HG03565 (cell line): ENCODE measurements at regions not wholly inside any gene's neighbourhood (a gene's known extent, or its start where the extent isn't known, plus 50 kb on each side); places are given as distances from the start of the nearest gene placed in this dataset.

Source experiments
- ATAC-seq: cut with Tn5 transposase; IDR thresholded peaks from one replicate; pipeline ENCODE4 v1.9.1; 2021; ENCODE audit warnings: mild to moderate bottlenecking, moderate library complexity; ENCODE audit not compliant: unreplicated experiment

GRCh38 chr1:229950908-229951307 lies 116.1 kb upstream of the GALNT2 start:
- ATAC-seq: no peak

GRCh38 chr1:229951856-229952534 lies 115.0 kb upstream of the GALNT2 start:
- no peak for ATAC-seq

DNA sequence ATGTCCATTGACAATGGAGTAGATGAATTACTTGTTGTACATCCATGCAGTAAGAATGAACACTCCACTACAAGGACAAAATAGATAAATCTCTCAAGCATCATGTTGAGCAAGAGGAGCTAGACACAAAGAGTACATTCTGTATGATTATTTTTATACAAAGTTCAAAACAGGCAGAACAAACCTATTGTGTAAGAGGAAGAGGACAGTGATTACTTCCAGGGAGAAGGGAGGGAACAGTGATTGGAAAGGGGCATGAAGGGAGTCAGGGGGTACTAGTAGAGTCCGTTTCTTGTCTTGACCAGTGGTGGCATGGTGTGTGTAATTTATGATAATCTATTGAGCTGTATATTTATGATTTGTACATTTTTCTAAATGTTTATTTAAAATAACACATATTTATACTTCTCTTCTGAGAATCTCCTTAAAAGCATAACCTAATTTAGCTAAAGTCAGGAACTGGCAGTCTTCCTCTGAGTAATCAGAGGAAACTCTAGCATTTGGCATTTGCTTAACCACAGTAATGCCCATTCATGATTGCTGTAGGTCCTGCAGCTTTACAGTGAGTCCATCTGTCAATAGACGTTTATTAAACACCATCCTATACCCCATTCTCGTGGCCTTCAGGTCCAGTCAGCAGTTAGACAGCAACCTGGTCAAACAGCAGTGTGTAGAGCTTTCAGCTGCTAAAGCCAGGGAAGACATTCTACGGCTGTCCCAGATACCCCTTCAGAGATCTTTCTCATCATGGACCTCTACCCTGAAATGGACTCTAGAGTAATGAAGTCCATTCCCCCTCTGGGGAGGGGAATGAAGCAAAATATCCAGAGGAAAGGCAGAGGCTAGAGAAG lies 114.1 kb upstream of the GALNT2 start:
- ATAC-seq: no peak

- no peak for ATAC-seq
Observed at GRCh38 chr1:229953736-229954326, 113.2 kb upstream of the GALNT2 start.

- no peak for ATAC-seq
Observed at GRCh38 chr1:229964281-229964680, 102.8 kb upstream of the GALNT2 start.

GRCh38 chr1:229970714-229971113 lies 96.3 kb upstream of the GALNT2 start:
- no peak for ATAC-seq

DNA sequence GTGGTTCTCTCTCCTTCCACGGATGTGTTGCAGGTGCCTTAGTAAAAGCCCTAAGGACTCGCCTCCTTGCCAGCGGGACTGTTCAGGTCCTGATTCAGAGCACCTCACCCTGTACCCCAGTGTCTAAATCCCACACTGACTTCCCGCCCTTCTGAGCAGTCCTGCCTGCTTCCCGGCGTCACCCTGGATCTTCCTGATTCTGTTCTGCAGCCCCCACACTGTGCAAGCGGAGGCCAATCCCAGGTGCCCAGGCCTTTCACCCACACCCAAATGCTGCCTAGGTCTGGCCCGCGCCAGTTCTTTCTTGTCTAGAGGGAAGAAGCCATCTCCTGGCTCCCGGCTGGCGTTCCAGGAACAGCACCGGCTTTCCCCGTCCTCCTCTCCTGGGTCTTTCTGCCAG lies 95.9 kb upstream of the GALNT2 start:
- no peak for ATAC-seq

DNA sequence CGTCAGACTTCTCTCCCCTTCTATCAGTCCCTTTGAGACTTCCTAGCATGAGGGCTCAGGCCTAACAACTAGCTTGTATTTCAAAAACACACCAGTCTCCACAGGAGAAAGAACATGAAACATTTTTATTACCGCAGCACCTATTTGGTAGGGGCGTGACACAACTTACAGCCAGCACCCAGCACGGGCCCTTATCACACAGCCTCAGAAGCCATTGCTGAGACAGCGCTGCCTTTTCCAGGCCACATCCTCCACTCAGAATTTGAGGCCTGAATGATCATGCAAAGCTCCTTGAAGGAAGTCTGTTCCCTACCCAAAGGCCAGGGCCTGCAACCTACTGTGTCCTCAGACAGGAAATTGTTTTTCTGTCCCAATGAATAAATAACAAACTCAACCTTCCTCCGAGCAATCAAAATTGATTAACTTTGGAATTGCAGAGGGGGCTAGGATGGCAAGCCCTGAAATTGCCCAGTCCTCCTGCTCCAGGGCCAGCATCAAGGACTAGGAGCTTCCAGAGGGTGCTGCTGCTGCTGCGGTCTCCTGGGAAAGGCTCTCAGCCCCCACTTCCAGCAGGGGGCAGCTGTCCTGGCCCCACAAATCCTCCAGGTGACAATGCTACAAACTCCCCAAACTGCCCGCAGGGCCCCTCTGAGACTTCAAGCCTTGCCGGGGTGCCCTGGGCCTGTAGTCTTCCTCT lies 94.3 kb upstream of the GALNT2 start:
- no peak for ATAC-seq

DNA sequence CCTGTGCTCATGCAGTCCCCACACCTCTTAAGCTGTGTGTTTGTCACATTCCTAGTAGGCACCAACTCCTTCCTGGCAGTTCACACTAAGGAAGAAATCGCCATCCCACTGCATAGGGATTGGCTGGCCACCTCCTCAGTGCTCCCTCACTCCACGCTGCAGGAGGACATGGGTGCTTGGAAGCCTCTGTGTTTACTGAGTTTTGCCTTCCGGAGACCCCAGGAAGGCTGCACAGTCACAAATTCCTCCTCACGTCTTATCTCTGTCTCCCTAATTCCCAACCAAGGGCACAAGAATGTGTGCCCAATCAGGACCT lies 93.8 kb upstream of the GALNT2 start:
- no peak for ATAC-seq

GRCh38 chr1:229975047-229975446 lies 92.0 kb upstream of the GALNT2 start:
- ATAC-seq: no peak

DNA sequence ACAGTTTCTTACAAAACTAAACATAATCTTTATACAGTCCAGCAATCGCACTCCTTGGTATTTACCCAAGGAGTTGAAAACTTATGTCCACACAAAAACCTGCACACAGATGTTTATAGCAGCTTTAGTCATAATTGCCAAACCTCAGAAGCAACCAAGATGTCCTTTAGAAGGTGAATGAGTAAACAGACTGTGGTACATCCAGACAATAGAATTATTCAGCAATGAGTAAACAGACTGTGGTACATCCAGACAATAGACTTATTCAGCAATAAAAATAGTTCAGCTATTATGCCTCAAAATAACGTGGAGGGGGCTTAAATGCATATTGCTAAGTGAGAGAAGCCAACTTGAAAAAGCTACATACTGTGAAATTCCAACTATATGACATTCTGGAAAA lies 87.0 kb upstream of the GALNT2 start:
- no peak for ATAC-seq

DNA sequence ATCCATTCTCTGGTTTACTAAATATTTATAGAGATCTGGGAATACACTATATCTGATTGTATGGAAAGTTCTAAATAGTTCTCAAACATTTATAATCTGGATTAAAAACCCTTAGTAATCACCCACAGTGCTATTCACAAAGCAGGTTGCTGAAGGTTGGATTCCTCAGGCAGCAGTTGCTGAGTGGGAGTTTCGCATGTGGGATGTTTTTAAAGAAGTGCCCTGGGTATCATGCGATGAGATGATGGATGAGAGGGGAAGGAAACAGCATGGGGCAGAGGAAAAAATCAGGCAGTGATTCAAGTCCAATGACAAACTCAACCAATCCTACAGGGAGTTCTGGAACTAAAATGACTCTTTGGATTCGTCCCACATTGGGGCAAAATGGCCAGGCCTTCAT lies 85.3 kb upstream of the GALNT2 start:
- ATAC-seq: no peak

DNA sequence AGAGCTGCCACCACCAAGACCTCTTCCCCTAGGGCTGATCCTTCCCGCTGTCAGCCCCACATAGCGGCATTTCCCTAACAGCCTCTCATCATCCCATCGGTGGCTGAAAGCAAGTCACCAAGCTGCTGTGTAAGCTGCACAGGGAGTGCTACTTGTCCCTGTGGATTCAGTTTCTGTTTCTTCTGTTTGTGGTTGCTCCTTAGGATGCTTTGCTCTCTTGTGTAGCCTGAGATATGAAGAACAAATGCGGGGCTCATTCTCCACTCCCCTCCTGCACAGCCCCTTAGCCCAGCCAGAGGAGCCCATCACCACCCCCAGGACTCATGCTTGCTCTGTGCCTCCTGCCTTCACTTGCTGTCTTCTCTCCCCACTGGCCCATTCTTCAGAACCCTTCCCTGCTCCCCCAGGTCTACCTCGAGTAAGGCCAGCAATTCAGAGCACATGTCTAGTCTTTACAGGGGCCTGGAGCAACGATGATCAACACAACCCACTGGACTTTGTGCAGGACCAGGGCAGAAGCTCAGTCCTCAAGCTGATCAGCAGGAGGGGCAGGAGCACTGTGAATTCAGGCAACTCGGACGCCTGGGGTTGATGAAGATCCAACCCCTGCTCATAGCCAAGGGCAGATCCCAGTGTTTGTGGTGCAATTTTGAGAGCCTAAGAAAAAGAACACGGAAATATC lies 82.6 kb upstream of the GALNT2 start:
- ATAC-seq: no peak

GRCh38 chr1:229984992-229985612 lies 81.9 kb upstream of the GALNT2 start:
- ATAC-seq: no peak

- ATAC-seq: no peak
Observed at GRCh38 chr1:229985613-229986010, 81.4 kb upstream of the GALNT2 start.

GRCh38 chr1:229986737-229987337 lies 80.2 kb upstream of the GALNT2 start:
- ATAC-seq: no peak

DNA sequence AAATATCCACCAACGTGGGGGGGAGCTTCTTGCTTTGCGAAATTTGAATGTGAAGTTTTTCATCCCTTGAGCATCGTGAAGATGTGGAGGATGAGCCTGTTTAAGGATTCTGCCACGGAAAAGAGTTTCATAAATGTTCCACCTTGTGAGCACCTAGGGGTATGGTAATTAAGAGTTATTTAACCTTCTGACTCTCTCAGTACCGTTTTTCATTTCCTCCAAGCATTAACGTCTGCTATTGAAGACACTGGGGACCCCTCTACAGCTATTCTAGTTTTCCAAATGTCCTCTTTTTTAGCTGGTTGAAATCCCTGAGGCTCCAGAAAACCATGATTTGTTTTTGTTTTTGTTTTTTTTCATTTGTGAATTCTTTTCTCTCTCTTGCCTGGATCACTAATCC lies 79.1 kb upstream of the GALNT2 start:
- ATAC-seq: no peak

- no peak for ATAC-seq
Observed at GRCh38 chr1:229988534-229988933, 78.5 kb upstream of the GALNT2 start.

- ATAC-seq: no peak
Observed at GRCh38 chr1:229989591-229990248, 77.3 kb upstream of the GALNT2 start.

GRCh38 chr1:229990326-229990725 lies 76.7 kb upstream of the GALNT2 start:
- ATAC-seq: no peak
